ENCODE measurements at regions not wholly inside any gene's neighbourhood (a gene's known extent, or its start where the extent isn't known, plus 50 kb on each side); places are given as distances from the start of the nearest gene placed in this dataset.

DNA sequence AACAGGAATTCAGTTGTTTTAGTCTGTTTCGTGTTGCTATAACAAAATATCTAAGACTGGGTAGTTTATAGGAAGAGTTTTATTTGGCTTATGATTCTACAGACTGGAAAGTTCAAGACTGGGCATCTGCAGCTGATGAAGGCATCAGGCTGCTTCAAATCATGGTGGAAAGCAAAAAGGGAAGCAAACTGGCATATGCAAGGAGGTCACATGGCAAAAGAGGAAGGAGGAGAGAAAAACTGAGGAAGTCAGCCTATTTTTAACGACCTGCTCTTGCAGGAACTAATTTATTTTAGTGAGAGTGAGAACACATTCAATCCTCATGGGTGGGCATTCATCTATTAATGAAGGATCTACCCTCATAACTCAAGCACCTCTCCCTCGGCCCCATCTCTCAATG is 363.1 kb upstream of the HS3ST1 start:
- Histone ChIP-seq H3K36me3 (ENCODE audit: control insufficient read depth in 4 of 4, insufficient read depth in 4 of 4, low read length in 3 of 4) (no peaks in the 10 kb centered on the region), H3K4me1 (ENCODE audit: control extremely low read depth in 1 of 4, control insufficient read depth in 4 of 4, insufficient read depth in 4 of 4, low read length in 3 of 4) (no peaks in the 10 kb centered on the region), H3K4me3 (ENCODE audit: control insufficient read depth in 1 of 7, extremely low read depth in 1 of 7, insufficient read depth in 4 of 7, low read depth in 2 of 7, low read length in 6 of 7) (no peak overlapping the region), H3K9me3 (ENCODE audit: control extremely low read depth in 1 of 5, control insufficient read depth in 4 of 5, insufficient read depth in 2 of 5, low read depth in 1 of 5, low read length in 4 of 5) (peaks cover 0 to 8% (median 3%) of the 10 kb centered on the region in 5 experiments), H3K27ac (ENCODE audit: insufficient read depth in 1 of 2, low read depth in 1 of 2, low read length in 2 of 2, poor library complexity in 1 of 2, severe bottlenecking in 2 of 2) (no peak overlapping the region), H3K27me3 (replicated peaks in 2 of 5; ENCODE audit: control insufficient read depth in 4 of 5, insufficient read depth in 5 of 5, low read length in 4 of 5) (no peaks in the 10 kb centered on the region)
- ChIA-PET POLR2A (no interaction called here), CTCF (no interaction called here)
- peak in 2 of 3 donors; percentile 19 to 30 for DNase-seq
- 100% methylated on average over 1 of the region's 3 CpGs for WGBS (ENCODE audit: insufficient coverage)

DNA sequence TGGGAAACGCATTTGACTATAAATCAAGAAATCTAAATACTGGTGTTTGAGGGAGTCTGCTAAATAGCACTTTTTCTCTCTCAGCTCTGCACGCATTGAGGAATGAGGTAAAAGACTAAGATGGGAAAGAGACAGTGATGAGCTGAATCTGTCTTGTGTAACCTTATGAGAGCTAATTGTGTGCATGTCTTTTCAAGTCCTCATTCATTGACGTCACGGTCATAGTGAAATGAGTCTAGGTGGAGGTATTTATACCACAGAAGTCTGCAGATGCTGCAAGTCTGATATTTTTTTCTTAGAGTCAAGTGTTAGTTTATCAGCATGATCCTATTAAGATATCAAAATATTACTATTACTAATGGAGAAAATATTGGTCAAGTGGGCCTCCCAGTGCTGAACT is 361.5 kb upstream of the HS3ST1 start:
- H3K27ac ChIP-seq (ENCODE audit: insufficient read depth in 1 of 2, low read depth in 1 of 2, low read length in 2 of 2, poor library complexity in 1 of 2, severe bottlenecking in 2 of 2) = no peak overlapping the region
- ChIA-PET CTCF (no interaction called here), POLR2A (no interaction called here)
- DNase-seq = no peak
- H3K4me1 ChIP-seq (ENCODE audit: control extremely low read depth in 1 of 4, control insufficient read depth in 4 of 4, insufficient read depth in 4 of 4, low read length in 3 of 4) = no peaks in the 10 kb centered on the region
- H3K36me3 ChIP-seq (ENCODE audit: control insufficient read depth in 4 of 4, insufficient read depth in 4 of 4, low read length in 3 of 4) = no peaks in the 10 kb centered on the region
- H3K9me3 ChIP-seq (ENCODE audit: control extremely low read depth in 1 of 5, control insufficient read depth in 4 of 5, insufficient read depth in 2 of 5, low read depth in 1 of 5, low read length in 4 of 5) = peaks cover 0 to 8% (median 3%) of the 10 kb centered on the region in 5 experiments
- no CpG with 5 or more reads among the region's 4 CpGs for WGBS (ENCODE audit: insufficient coverage)
- no peak overlapping the region for H3K4me3 ChIP-seq (ENCODE audit: control insufficient read depth in 1 of 7, extremely low read depth in 1 of 7, insufficient read depth in 4 of 7, low read depth in 2 of 7, low read length in 6 of 7)
- H3K27me3 ChIP-seq (replicated peaks in 2 of 5; ENCODE audit: control insufficient read depth in 4 of 5, insufficient read depth in 5 of 5, low read length in 4 of 5) = no peaks in the 10 kb centered on the region

DNA sequence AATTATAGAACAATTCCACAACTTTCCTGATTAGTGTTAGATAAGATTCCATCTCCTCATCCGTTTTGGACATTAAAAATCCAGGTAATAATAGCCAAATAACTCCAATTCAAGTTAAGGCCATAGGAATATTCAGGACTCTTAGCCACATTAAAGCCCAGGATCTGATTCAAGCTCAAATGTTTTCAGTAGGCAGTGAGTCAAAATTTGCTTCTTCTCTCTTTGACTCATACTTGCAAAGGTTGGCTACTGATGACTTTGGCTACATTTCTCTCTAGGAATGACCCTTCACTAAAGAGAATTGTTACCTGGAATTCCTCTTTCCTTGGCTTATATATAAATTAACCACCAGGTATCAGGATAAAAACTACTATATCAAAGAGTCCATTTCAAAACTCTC is 354.9 kb upstream of the HS3ST1 start:
- Histone ChIP-seq H3K36me3 (ENCODE audit: control insufficient read depth in 4 of 4, insufficient read depth in 4 of 4, low read length in 3 of 4) (no peaks in the 10 kb centered on the region), H3K27ac (ENCODE audit: insufficient read depth in 1 of 2, low read depth in 1 of 2, low read length in 2 of 2, poor library complexity in 1 of 2, severe bottlenecking in 2 of 2) (no peak overlapping the region), H3K4me3 (ENCODE audit: control insufficient read depth in 1 of 7, extremely low read depth in 1 of 7, insufficient read depth in 4 of 7, low read depth in 2 of 7, low read length in 6 of 7) (no peak overlapping the region), H3K9me3 (ENCODE audit: control extremely low read depth in 1 of 5, control insufficient read depth in 4 of 5, insufficient read depth in 2 of 5, low read depth in 1 of 5, low read length in 4 of 5) (no peaks in the 10 kb centered on the region), H3K4me1 (ENCODE audit: control extremely low read depth in 1 of 4, control insufficient read depth in 4 of 4, insufficient read depth in 4 of 4, low read length in 3 of 4) (no peaks in the 10 kb centered on the region), H3K27me3 (replicated peaks in 2 of 5; ENCODE audit: control insufficient read depth in 4 of 5, insufficient read depth in 5 of 5, low read length in 4 of 5) (no peaks in the 10 kb centered on the region)
- ChIA-PET CTCF (interaction anchor here (1.1 kb wide), 1 partner anchor 171 kb away, joined by 3 read pairs; no protein-coding TSS in a partner anchor), POLR2A (no interaction called here)
- no peak for DNase-seq
- 100% methylated on average over 1 of the region's 1 CpG for WGBS (ENCODE audit: insufficient coverage)

DNA sequence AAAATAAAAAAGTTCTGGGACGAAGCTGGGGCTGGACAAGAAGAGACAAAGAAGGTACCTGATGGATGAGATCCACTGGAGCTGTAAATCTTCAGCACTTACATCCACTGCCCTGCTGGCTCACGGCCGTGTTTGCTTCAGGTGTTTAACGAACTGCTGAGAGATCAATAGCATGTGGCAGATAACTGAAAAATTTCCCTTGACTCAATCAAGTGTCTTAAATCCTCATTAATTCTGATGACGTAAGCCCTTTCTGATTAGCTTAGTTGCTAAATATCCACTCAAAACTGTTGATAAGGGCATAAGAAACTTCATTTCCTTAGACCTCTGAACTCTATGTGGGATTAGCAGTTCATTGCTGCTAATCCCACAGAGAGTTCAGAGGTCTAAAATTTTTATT is 354.2 kb upstream of the HS3ST1 start:
- ChIA-PET POLR2A (no interaction called here), CTCF (interaction anchor here (0.8 to 1.1 kb wide), 2 partner anchors 15 to 171 kb away, joined by 3 read pairs; no protein-coding TSS in a partner anchor)
- H3K27me3 ChIP-seq (replicated peaks in 2 of 5; ENCODE audit: control insufficient read depth in 4 of 5, insufficient read depth in 5 of 5, low read length in 4 of 5) = no peaks in the 10 kb centered on the region
- no peak overlapping the region for H3K27ac ChIP-seq (ENCODE audit: insufficient read depth in 1 of 2, low read depth in 1 of 2, low read length in 2 of 2, poor library complexity in 1 of 2, severe bottlenecking in 2 of 2)
- DNase-seq = no peak
- 86% methylated on average over 4 of the region's 5 CpGs for WGBS (ENCODE audit: insufficient coverage)
- H3K4me3 ChIP-seq (ENCODE audit: control insufficient read depth in 1 of 7, extremely low read depth in 1 of 7, insufficient read depth in 4 of 7, low read depth in 2 of 7, low read length in 6 of 7) = no peak overlapping the region
- H3K4me1 ChIP-seq (ENCODE audit: control extremely low read depth in 1 of 4, control insufficient read depth in 4 of 4, insufficient read depth in 4 of 4, low read length in 3 of 4) = no peaks in the 10 kb centered on the region
- no peaks in the 10 kb centered on the region for H3K36me3 ChIP-seq (ENCODE audit: control insufficient read depth in 4 of 4, insufficient read depth in 4 of 4, low read length in 3 of 4)
- H3K9me3 ChIP-seq (ENCODE audit: control extremely low read depth in 1 of 5, control insufficient read depth in 4 of 5, insufficient read depth in 2 of 5, low read depth in 1 of 5, low read length in 4 of 5) = no peaks in the 10 kb centered on the region

DNA sequence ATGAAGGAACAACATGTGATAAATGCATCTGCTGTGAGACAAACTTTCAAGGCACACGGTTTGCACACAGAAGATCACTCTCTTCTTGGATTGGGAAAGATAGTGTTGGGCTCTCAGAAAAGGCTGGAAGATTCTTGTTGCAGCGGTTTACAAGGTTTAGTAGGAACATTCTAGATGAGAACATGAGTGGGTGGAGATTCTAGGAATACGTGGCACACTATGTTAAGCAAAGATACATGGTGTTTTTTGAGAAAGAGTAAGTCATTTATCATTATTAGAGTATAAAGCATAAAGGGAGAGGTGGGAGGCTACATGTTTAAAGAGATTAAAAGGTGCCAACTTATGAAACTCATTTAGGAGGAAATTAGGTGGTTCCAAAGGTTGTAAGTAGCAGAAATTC is 348.8 kb upstream of the HS3ST1 start:
- 100% methylated on average over 3 of the region's 3 CpGs for WGBS (ENCODE audit: insufficient coverage)
- ChIA-PET POLR2A (no interaction called here), CTCF (interaction anchor here (1.0 to 1.5 kb wide), 3 partner anchors 9 to 16 kb away, joined by 3 to 4 read pairs (median 4); no protein-coding TSS in a partner anchor)
- no peak overlapping the region for H3K27ac ChIP-seq (ENCODE audit: insufficient read depth in 1 of 2, low read depth in 1 of 2, low read length in 2 of 2, poor library complexity in 1 of 2, severe bottlenecking in 2 of 2)
- H3K4me1 ChIP-seq (ENCODE audit: control extremely low read depth in 1 of 4, control insufficient read depth in 4 of 4, insufficient read depth in 4 of 4, low read length in 3 of 4) = no peaks in the 10 kb centered on the region
- DNase-seq = no peak
- no peaks in the 10 kb centered on the region for H3K36me3 ChIP-seq (ENCODE audit: control insufficient read depth in 4 of 4, insufficient read depth in 4 of 4, low read length in 3 of 4)
- H3K27me3 ChIP-seq (replicated peaks in 2 of 5; ENCODE audit: control insufficient read depth in 4 of 5, insufficient read depth in 5 of 5, low read length in 4 of 5) = no peaks in the 10 kb centered on the region
- no peak overlapping the region for H3K4me3 ChIP-seq (ENCODE audit: control insufficient read depth in 1 of 7, extremely low read depth in 1 of 7, insufficient read depth in 4 of 7, low read depth in 2 of 7, low read length in 6 of 7)
- H3K9me3 ChIP-seq (ENCODE audit: control extremely low read depth in 1 of 5, control insufficient read depth in 4 of 5, insufficient read depth in 2 of 5, low read depth in 1 of 5, low read length in 4 of 5) = no peaks in the 10 kb centered on the region

DNA sequence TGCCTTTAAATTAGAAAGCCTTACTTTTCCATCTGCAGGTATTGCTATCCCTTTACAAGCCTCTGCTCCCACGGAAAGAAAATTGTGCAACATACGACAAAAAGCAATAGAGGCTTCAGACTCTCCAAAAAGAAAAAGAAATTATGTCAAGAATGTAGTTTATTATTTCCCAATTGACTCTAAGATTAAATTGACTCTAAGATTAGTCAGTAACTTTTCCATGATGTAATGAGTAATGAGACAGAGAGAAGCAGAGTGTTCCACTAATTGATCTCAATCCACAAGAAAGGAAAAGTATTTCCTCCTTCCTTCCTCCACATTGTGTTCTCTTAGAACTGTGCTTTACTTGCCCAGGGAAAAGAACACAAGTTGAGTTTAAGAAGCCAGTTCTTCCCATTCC is 345.7 kb upstream of the HS3ST1 start:
- Histone ChIP-seq H3K36me3 (ENCODE audit: control insufficient read depth in 4 of 4, insufficient read depth in 4 of 4, low read length in 3 of 4) (no peaks in the 10 kb centered on the region), H3K4me1 (ENCODE audit: control extremely low read depth in 1 of 4, control insufficient read depth in 4 of 4, insufficient read depth in 4 of 4, low read length in 3 of 4) (no peaks in the 10 kb centered on the region), H3K27ac (ENCODE audit: insufficient read depth in 1 of 2, low read depth in 1 of 2, low read length in 2 of 2, poor library complexity in 1 of 2, severe bottlenecking in 2 of 2) (no peak overlapping the region), H3K9me3 (ENCODE audit: control extremely low read depth in 1 of 5, control insufficient read depth in 4 of 5, insufficient read depth in 2 of 5, low read depth in 1 of 5, low read length in 4 of 5) (no peaks in the 10 kb centered on the region), H3K4me3 (ENCODE audit: control insufficient read depth in 1 of 7, extremely low read depth in 1 of 7, insufficient read depth in 4 of 7, low read depth in 2 of 7, low read length in 6 of 7) (no peak overlapping the region), H3K27me3 (replicated peaks in 2 of 5; ENCODE audit: control insufficient read depth in 4 of 5, insufficient read depth in 5 of 5, low read length in 4 of 5) (no peaks in the 10 kb centered on the region)
- no peak for DNase-seq
- WGBS (ENCODE audit: insufficient coverage) = 100% methylated on average over 2 of the region's 2 CpGs
- CTCF ChIA-PET = no interaction called here
- POLR2A ChIA-PET = interaction anchor here (0.5 kb wide), 1 partner anchor 734 kb away, joined by 4 read pairs; no protein-coding TSS in a partner anchor

DNA sequence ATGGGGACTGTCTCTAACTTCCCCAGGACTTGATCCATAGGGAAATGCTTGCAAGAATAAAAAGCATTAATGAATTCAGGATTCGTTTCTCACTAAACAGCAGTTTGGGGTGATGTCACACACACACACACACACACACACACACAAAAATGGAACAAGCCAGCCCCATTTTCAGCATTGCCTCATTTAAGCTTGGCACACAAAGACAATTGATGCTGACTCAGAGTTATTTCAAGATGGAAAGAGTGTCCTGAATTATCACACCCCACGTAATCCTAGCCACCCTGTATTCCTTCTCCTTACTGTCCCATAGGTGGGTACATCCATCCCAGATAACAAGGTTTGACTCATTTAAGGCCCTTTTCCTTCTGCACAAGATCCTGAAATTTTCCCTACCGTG is 345.1 kb upstream of the HS3ST1 start:
- no peaks in the 10 kb centered on the region for H3K4me1 ChIP-seq (ENCODE audit: control extremely low read depth in 1 of 4, control insufficient read depth in 4 of 4, insufficient read depth in 4 of 4, low read length in 3 of 4)
- no peaks in the 10 kb centered on the region for H3K27me3 ChIP-seq (replicated peaks in 2 of 5; ENCODE audit: control insufficient read depth in 4 of 5, insufficient read depth in 5 of 5, low read length in 4 of 5)
- H3K36me3 ChIP-seq (ENCODE audit: control insufficient read depth in 4 of 4, insufficient read depth in 4 of 4, low read length in 3 of 4) = no peaks in the 10 kb centered on the region
- H3K9me3 ChIP-seq (ENCODE audit: control extremely low read depth in 1 of 5, control insufficient read depth in 4 of 5, insufficient read depth in 2 of 5, low read depth in 1 of 5, low read length in 4 of 5) = no peaks in the 10 kb centered on the region
- ChIA-PET POLR2A (no interaction called here), CTCF (no interaction called here)
- no peak for DNase-seq
- H3K27ac ChIP-seq (ENCODE audit: insufficient read depth in 1 of 2, low read depth in 1 of 2, low read length in 2 of 2, poor library complexity in 1 of 2, severe bottlenecking in 2 of 2) = no peak overlapping the region
- no peak overlapping the region for H3K4me3 ChIP-seq (ENCODE audit: control insufficient read depth in 1 of 7, extremely low read depth in 1 of 7, insufficient read depth in 4 of 7, low read depth in 2 of 7, low read length in 6 of 7)
- 92% methylated on average over 2 of the region's 3 CpGs for WGBS (ENCODE audit: insufficient coverage)
